GM10248 (cell line): ENCODE measurements at regions not wholly inside any gene's neighbourhood (a gene's known extent, or its start where the extent isn't known, plus 50 kb on each side); places are given as distances from the start of the nearest gene placed in this dataset.

ENCODE experiments used
- CTCF ChIA-PET: fragments of 300-600 bp; sonication (Branson Sonifier 250); formaldehyde crosslinking; extraction: SDS; loops from one replicate; lab custom pipeline; 2021; ENCODE audit warnings: antibody characterized with exemption; lab: Yijun Ruan, JAX
- POLR2A ChIA-PET: fragments of 350-650 bp; sonication (Branson Sonifier 250); formaldehyde crosslinking; extraction: SDS; loops from one replicate; lab custom pipeline; 2020; ENCODE audit warnings: antibody characterized with exemption; lab: Yijun Ruan, JAX
- DNase-seq: peaks from one replicate; pipeline ENCODE4 v3.0.0; 2012; ENCODE audit errors: extremely low spot score
- TF ChIP-seq, protein P1 (sequence below): IDR thresholded peaks from 2 replicates; pipeline ENCODE4 v1.5.1; 2012; ENCODE audit warnings: mild to moderate bottlenecking, low read depth; ENCODE audit errors: extremely low read depth, missing control alignments, control extremely low read depth

DNA sequence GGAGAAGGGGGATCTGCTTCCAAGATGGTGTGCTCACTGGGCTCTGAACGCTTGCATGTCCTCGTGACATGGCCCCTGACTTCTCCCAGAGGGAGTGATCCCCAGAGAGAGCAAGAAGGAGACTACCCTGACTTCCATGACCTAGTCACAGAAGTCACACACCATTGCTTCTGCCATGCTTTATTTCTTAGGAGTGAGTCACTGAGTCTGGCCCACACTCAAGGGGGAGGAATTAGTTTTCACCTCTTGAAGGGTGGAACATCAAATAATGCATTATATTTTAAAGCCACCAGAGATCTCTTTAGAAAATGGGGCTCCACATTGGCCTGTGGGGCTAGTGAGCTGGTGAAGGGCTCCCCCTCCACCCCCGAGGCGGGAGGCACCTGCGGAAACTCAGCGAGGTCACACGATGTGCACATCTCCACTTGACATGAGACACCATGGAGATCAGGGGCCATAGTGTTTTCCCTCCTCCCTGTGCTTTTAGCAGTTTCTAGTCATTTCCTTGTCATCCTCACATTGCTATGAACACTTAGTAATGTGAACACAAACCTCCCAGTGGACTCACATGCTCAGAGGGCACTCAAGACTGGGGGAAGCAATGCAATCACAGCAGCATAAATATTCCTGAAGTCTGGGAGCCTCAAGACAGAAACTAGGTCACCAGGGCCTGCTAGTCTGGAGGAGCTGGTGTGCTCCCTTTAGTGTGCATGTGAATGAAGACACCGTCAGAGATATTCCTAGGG is 87.4 kb upstream of the FZD10 start:
- TF ChIP-seq, protein P1, sequence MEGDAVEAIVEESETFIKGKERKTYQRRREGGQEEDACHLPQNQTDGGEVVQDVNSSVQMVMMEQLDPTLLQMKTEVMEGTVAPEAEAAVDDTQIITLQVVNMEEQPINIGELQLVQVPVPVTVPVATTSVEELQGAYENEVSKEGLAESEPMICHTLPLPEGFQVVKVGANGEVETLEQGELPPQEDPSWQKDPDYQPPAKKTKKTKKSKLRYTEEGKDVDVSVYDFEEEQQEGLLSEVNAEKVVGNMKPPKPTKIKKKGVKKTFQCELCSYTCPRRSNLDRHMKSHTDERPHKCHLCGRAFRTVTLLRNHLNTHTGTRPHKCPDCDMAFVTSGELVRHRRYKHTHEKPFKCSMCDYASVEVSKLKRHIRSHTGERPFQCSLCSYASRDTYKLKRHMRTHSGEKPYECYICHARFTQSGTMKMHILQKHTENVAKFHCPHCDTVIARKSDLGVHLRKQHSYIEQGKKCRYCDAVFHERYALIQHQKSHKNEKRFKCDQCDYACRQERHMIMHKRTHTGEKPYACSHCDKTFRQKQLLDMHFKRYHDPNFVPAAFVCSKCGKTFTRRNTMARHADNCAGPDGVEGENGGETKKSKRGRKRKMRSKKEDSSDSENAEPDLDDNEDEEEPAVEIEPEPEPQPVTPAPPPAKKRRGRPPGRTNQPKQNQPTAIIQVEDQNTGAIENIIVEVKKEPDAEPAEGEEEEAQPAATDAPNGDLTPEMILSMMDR = no peak
- ChIA-PET CTCF (no interaction called here), POLR2A (no interaction called here)
- no peak for DNase-seq

- TF ChIP-seq, protein P1 = no peak
- POLR2A ChIA-PET = no interaction called here
- CTCF ChIA-PET = no interaction called here
- no peak for DNase-seq
Observed at GRCh38 chr12:130075497-130076076, 86.7 kb upstream of the FZD10 start.

DNA sequence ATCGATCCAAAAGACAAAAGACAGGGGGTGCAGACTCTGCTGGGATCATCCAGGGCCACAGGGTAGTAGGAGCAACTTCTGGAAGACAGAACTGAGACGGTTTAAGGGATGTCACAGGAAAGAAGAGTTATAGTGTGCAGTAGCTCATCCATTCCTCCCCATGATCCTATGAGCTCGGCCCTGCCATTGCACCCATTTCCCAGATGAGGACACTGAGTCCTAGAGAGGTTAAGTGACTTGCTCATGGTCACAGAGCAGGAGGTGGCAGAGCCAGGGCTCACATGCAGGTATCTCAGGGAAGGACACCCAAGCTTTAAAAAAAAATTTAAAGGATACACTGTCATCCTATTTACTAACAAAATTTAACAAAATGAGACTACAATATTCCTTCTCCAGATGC is 86.1 kb upstream of the FZD10 start:
- CTCF ChIA-PET = no interaction called here
- POLR2A ChIA-PET = no interaction called here
- TF ChIP-seq, protein P1 = no peak
- no peak for DNase-seq

GRCh38 chr12:130076752-130077151 is 85.5 kb upstream of the FZD10 start:
- CTCF ChIA-PET = interaction anchor here (1.3 kb wide), 1 partner anchor 12 kb away, joined by 4 read pairs; no protein-coding TSS in a partner anchor
- POLR2A ChIA-PET = no interaction called here
- TF ChIP-seq, protein P1 = no peak
- DNase-seq = no peak

DNA sequence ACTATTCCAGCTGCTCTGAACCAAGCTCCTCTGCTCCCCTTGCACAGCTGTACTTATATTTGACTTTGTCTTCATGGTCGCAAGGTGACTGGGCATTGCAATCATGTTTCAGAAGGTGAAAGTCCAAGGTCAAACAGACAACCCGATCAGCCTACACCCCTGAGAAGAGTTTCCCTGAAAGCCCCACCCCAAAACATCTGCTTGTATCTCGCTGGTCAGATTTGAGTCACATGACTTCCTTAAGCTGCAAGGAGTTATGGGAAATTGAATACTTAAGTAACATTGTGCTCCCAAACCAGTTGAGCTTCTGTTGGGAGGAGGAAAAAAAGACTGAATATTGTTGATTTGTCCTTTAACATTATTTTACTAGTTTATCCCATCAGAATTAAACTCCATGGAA is 83.4 kb upstream of the FZD10 start:
- CTCF ChIA-PET = no interaction called here
- TF ChIP-seq, protein P1 = no peak

GRCh38 chr12:130079279-130079678 is 83.0 kb upstream of the FZD10 start:
- ChIA-PET POLR2A (no interaction called here), CTCF (no interaction called here)
- TF ChIP-seq, protein P1 = no peak
- no peak for DNase-seq

More for the DNA sequence above, 83.4 kb upstream of the FZD10 start:
- no peak for DNase-seq
- POLR2A ChIA-PET = no interaction called here
